HG02970 (cell line): ENCODE measurements at regions not wholly inside any gene's neighbourhood (a gene's known extent, or its start where the extent isn't known, plus 50 kb on each side); places are given as distances from the start of the nearest gene placed in this dataset.
"Not testable (repeated sequence)": the region's sequence is repeated elsewhere in the genome, so short reads cannot be mapped to it uniquely, and the experiment has no call there.

ENCODE experiments used
- ATAC-seq: cut with Tn5 transposase; IDR thresholded peaks from one replicate; pipeline ENCODE4 v1.9.1; 2021; ENCODE audit warnings: mild to moderate bottlenecking, moderate library complexity, moderate number of reproducible peaks; ENCODE audit not compliant: unreplicated experiment, low FRiP score

DNA sequence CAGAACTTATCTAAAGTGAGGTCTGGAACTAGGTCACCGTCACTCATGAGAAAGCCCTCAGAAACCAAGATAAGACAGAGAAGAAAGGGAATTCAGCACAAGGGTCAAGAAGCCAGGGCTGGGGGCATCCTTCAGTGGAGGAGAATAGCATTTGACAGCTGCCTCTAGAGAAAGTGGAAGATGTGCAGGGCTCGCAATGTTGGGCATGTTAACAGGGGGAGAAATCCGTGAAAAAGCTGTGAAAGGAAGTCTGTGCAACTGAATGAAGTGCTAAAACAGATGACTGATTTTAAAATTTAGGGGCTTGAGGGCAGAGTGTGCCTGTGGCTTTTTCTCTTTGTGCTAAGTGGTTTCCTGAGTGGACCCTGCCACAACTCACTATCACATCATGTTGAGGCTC, 97.7 kb upstream of the IFNG-AS1 start:
- no peak for ATAC-seq

DNA sequence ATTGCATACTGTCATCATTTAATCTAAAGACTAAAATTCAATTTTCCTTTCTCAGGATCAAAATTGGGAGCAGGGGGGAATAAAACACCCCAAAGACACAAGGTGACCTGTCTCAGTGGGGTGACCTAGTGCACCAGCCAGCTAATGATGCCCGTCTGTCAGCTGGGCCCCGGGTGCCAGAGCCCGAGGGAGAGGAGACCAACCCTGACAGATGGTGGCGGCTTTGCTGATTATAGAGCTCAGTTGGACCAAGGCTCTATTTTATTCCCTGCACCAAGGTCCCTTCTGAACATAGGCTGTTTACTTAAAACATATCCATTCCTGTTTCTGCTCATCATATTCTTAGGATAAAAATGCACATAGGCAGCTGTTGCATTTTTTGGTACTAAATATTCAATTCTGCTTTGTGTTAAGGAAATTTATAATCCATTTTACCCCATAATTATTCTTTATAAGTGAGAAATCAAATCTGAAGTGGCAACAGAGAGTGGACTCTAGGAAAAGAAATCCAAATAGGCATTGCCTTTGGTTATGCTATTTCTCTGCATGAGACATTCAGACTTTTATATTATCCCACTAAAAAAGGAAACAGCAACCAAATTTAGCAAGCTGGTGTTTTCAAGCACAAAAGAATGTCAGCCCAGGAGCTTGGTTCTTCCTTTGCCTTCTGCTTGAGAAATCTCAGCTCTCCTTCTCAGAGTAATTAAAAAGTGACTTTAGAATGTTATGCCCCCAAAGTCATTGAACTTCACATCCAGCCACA, 96.8 kb upstream of the IFNG-AS1 start:
- ATAC-seq = no peak

DNA sequence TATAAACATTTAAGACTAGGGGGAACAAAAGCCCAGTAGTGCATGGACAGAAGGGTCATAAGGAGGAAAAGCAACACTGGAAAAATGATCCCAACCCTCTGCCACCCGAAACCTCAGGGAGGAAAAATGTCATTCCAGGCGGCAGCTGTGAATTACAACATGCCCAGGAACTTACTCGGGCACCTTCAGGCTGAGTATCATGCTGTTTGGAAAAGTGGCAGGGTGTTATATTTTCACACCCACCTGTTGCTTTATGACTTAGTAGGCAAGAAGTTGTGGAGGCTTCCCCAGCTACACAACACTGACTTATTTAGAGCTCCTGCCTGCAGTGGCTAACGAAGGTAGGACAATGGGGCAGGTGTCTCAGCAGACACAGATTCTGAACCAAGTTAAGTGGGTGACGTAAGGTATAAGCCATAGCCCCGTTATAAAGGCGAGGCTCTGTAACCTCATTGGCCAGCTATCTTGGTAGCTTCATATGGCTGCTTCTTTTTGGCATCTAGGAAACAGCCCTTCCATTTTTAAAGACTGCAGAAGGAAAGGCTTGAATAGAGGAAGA, 96.1 kb upstream of the IFNG-AS1 start:
- ATAC-seq = no peak

DNA sequence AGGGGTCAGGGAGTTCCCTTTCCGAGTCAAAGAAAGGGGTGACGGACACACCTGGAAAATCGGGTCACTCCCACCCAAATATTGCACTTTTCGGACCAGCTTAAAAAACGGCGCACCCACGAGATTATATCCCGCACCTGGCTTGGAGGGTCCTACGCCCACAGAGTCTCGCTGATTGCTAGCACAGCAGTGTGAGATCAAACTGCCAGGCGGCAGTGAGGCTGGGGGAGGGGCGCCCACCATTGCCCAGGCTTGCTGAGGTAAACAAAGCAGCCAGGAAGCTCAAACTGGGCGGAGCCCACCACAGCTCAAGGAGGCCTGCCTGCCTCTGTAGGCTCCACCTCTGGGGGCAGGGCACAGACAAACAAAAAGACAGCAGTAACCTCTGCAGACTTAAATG, 88.8 kb upstream of the IFNG-AS1 start:
- not testable (repeated sequence) for ATAC-seq

DNA sequence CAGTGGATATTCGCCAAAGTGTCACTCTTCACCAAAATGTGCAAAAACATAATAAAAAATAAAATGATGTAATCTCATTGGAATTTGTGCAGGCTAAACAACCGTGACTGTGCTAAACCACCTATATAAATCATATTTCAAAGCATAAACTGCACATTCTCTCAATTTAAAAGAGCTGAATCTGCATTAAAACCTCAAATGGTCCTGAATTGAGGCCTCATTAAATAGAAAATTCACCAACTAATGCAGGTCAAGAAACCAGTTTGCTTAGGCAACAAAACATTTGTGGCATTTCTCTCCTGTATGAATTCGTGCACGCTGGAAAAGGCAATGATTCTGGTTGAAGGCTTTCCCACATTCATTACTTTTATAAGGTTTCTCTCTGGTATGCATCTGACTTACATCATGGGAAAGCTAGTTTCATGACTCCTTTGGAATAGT, 80.1 kb upstream of the IFNG-AS1 start:
- no peak for ATAC-seq

DNA sequence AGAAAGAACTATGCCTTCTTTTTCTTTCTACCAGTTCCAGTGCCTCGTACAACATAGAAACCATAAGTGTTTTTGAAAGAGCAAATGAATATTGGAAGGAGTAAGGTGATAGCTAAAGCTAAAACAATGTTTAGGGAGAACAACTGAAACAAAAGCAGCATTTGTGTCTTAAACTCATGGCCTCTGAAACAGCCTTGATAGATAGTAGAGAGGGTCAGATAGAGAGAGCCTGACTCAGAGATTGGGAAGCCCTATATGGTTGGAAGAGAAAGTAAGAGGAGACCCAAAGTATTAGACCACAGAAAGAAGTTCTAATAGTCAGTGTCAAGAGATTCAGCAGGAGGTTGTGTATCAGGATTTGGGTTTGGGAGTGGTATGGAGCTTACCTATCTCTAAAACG, 79.6 kb upstream of the IFNG-AS1 start:
- no peak for ATAC-seq

DNA sequence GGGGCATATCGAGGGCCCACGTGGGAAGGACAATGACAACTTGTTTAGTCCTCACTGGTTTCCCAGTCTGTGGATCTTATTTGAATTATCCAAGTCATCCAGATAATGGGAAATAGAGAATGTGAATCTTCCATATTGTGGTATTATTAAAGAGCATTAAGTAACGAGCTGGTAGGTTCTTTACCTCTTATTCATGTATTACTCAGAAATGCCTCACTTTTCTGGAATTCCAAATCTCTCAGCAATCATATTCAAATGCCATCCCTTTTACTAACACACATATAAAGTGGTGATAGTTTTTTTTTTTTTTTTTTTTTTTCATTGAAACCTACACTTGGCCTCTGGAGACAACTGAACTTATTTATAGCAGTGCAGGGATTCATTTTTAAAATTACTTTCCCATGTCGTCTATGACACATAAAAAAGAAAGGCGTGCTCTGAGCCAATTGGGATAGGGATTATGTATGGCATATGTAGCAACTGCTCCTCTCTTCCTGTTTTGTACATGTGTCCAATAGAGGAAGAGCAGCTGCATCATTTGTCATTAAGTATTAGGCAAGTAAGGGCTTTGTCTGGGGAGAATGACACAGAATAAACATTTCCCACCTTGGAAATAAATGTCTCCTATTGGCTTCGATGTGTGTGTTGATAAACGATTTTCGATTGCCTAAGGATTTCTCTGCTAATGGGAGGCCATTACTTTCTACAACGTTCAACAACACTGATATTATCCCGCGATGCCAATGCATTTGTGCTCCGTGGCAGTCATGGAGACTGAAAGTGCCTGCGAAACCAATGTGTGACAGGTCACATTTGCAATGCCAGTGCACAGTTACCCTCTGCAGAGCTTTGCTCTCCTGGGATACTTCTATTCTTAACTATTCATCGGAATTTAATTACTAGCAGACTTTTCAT, 78.6 kb upstream of the IFNG-AS1 start:
- no peak for ATAC-seq

DNA sequence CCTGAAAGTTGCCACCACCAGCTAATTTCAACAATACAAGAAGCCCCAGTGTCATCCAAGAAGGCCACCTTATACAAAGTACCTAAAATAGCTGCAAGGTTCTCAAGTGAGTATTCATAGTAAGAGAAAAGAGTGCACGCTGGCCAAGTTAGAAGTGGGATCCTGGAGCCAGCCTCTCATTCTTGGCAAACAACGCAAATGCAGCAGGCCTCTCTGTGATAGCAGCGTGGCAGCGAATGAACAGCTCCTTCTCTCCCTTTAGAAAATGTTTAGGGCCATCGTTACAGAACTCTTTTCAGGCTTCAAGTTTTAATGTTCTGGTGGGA, 78.0 kb upstream of the IFNG-AS1 start:
- no peak for ATAC-seq

DNA sequence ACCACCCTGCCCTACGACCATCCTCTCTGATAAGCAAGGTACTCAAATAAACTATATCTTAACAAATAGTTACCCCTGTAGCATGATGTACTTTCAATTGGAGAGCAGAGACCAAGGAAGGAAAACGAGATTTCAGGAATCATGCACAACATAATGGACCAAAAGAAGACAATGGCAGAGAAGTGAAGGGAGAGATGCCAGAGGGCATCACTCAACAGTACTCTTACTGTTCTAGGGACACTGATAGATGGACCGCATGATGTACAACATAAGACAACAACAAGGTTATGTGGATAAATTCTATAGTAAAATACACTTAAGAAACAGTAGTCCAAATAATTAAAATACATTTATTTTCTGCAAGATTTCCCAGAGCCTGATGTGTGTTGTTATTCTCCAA, 77.5 kb upstream of the IFNG-AS1 start:
- ATAC-seq = no peak

DNA sequence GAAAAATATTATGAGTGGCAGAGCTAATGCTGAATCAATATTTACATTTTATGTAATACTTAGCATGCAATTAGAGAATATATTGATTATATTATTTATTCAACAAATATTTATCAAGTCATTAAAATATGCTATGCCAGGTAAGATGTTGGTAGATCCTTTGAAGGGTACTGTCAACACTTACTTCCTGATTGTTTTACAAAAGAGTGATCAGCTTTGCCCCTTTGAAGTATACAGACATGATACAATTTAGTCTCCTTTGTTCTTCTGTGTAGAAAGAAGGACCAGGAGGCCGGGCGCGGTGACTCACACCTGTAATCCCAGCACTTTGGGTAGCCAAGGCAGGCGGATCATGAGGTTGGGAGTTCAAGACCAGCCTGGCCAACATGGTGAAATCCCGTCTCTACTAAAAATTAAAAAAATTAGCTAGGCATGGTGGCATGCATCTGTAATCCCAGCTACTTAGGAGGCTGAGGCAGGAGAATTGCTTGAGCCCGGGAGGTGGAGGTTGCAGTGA, 73.9 kb upstream of the IFNG-AS1 start:
- no peak for ATAC-seq

DNA sequence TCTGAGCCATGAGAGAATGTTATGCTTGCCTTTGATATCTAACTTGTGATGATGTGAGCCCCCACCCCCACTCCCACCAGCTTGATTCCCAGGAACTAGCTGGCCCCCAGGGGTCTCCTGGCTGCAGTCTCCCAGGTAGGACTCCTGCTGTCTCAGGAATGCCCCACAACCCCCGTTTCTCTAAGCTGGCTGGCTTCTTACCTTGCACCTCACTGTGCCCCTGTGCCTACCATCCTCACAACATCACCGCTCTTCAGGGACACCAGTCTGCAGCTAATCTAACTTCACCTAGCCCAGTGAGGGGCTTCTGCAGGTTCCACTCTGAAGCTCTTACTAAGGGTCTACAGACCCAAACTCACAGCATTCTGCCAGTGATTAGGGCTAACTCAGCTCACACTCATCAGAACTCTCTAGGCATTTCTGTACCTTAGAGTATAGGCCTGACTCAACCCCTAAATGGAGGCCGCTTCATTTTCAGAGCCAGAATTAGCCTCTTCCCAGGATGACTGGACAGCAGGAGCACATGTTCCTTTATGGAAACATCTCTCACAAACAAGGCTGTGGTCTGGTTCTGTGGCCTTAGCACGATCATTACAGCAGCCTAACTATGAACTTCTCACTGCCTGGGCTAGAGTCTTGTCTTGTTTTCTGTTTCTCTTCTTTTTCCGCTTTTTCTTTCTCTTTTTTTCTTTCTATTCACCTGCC, 72.8 kb upstream of the IFNG-AS1 start:
- ATAC-seq = no peak

DNA sequence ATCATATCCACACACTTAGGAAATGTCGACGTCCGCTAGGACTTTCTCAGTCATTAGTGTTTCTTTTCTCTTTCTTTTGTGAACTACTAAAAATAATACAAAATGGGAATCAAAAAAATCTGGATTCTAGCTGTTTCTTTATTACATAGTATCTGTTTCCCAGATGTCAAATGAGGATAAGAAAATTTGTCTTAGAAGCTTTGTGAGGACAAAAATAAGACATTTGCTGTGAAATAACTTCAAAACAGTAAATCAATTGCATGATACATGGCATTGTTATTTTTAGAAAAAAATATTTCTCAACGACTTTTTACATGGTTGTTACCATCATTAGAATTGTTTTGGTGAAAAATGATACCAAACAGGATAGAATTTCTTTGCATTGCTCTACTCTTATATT, 71.4 kb upstream of the IFNG-AS1 start:
- ATAC-seq = no peak

DNA sequence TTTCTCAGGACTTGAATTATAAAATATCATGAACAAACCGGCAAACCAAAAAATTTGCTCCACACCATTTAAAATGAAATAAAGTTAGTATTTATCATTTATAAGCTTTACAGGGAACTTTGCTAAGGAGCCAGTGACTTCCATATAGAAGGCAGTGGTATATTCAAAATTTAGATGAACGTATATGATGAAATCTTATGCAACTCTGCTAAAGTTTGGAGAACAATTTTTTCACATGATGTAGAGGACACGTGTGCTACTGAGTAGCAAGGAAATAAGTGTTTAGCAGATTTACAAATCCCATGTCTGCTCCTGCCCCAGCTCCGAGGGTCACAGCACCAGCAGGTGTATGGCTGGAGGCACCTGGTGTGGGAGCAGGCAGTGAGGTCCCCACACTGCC, 70.8 kb upstream of the IFNG-AS1 start:
- ATAC-seq = no peak

DNA sequence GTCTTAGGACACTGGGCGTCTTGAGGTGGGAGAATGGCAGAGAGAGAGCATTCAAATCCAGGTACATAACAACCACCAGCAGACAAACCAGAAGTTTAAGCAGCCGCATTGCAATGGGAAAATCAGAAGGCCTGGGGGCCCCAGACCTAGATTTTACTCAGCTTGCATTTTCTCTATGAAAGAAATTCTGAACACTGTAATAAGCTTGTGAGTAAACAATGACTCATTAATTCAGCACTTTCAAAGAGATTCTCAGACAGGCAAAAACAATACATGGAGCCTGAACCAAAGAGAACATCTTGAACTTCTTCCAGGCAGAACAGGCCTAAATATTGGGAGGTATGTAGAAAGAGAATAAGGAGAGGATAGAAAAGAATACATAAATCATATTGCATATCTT, 69.8 kb upstream of the IFNG-AS1 start:
- no peak for ATAC-seq

DNA sequence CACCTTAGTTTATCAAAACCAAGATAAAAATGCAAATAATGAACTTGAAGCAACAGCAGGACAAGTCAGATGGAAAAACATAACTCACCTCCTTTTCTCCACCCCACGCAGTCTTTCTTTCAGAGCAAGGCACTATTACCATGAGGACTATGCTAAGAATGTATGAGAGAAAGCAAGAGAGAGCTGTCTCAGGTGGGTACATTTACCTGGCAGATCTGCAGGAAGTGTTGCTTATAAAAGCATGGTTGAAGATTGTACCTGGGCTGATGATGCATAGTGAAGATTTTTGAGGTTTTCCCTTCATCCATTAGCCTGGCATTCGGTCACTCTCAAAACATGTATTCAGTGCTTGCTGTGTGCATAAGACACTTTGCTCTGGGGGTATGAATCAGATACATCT, 68.8 kb upstream of the IFNG-AS1 start:
- ATAC-seq = no peak

DNA sequence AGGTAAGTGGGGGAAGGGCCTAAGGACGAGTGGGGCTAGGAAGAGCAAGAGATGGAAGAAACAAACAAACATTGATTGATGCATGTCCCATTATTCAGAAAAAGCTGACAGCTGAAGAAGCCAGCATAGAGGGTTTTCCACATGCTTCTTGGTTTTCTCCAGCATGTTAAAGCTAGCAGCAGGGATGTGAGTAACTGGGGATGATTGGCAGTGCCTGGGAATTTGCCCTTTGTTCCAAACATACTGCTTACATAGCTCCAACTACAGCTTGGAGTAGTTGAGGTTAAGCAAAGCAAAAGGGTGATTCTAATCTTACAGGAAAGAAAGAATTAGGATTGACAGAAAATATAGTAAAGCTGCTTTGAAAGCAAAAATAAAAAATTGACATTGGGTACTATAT, 68.0 kb upstream of the IFNG-AS1 start:
- no peak for ATAC-seq

DNA sequence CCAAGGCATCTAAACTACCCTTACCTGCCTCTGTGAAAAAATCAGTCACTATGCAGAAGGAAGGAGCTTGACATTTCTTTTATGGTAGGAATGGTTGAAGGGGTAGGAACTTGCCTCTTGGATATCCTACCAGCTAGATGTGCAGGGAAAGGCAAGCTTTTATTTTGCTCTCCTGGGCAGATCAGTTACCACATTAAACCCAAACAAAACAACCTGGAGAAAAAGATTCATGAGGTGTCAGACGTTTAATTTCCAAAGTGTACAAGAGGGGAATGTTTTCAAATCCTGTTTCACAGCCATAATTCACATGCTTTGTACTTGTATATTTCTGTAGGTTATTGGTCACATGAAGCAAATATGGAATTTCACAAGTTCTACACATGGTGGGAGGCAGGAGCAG, 67.0 kb upstream of the IFNG-AS1 start:
- ATAC-seq = no peak

DNA sequence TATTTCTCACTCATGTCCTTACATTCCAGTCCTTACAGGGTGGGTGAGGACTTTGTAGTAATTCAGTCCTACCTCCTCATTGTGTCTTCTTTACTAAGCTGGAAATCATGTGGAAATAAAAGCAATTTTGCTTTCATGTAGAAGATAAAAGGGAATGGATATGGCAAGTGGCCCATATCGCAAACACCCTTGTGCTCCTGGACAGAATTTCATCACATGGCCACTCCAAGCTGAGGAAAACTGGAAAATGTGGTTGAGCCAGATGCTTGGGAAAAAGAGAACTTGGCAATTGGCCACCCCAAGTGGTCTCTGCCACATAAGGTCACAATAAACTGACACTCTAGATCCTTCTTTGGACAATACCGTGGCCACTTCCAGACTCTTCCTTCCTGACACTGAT, 64.2 kb upstream of the IFNG-AS1 start:
- no peak for ATAC-seq

DNA sequence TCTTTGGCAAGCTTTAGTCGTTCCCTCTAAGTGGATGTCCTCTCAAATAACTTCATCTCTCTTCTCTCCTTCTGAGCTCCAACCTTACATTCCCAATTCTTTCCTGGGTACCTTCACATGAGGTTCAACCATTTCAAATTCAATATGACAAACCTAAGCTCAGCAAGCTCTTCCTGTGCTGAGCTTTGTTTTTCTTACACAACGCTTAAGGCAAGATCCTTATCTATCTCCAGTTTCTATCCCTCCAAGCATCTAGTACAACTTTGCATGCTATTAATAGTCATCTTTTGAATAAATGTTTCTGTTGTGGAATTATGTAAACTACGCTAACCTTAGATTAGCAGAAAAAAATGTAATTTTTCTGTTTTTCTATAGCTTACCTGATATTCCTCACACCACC, 63.7 kb upstream of the IFNG-AS1 start:
- ATAC-seq = no peak

DNA sequence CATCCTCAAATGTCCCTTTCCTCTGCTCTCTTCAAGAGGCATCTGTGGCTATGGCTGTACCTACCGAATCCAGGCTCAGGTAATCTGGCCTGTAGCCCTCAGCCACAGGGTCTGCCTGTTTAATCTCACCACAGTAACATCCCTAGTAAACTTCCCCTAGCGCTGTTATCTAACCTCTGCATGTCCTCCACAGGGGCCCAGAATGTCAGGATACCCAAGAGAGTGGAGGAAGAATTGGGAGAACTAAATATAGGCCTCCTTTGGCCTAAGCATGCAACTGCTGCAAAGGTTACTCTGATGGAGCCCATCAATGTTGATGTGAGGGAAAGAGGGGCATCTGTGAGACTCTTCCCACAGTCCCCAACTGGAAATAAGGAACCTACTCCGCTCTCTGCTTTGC, 63.2 kb upstream of the IFNG-AS1 start:
- ATAC-seq = no peak

DNA sequence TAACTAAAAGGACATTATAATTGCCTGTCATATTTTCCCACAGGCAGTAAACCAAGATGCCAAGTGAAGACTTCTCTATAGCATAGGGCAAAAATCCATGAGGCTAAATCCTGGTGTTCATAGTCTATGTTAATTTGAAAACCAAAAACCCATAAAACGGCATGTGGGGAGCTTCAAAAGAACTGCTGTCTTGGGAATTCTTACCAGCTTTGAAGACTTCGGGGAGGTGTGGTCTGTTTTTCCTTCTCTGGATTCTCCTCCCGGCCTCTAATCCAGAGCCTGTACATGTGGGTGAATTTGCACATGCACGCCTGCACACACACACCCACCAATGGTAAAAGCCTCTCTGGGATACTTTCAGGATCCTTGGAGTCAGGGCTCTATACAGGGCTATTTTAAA, 61.9 kb upstream of the IFNG-AS1 start:
- no peak for ATAC-seq
